GM12878 (cell line): ENCODE measurements at regions not wholly inside any gene's neighbourhood (a gene's known extent, or its start where the extent isn't known, plus 50 kb on each side); places are given as distances from the start of the nearest gene placed in this dataset.
"Not testable (repeated sequence)": the region's sequence is repeated elsewhere in the genome, so short reads cannot be mapped to it uniquely, and the experiment has no call there.

Source experiments
- ATAC-seq: fragments of 200-7000 bp; cut with Tn5 transposase; 3 replicates; pipeline ENCODE4 v1.9.1; 2020; ENCODE audit warnings: mild to moderate bottlenecking, moderate library complexity
- BruUV-seq: library from RNA; stranded (reverse); fragments of 400-500 nt; replicated peaks from 2 replicates; lab custom pipeline; 2021; lab: Mats Ljungman, UMichigan
- CTCF ChIA-PET: fragments of 300-600 bp; sonication (Branson Sonifier 250); formaldehyde crosslinking; extraction: SDS; loops from one replicate; lab custom pipeline; 2021; ENCODE audit warnings: inconsistent platforms; lab: Yijun Ruan, JAX
- POLR2A ChIA-PET: fragments of 350-600 bp; formaldehyde crosslinking; extraction: SDS; loops from one replicate; lab custom pipeline; 2021; ENCODE audit warnings: inconsistent platforms; lab: Charles Lee
- RAD21 ChIA-PET: fragments of 300-600 bp; sonication (Branson Sonifier 250); formaldehyde crosslinking; loops from one replicate; lab custom pipeline; 2023; ENCODE audit warnings: antibody characterized with exemption; ENCODE audit not compliant: unreplicated experiment; lab: Charles Lee
- SMC1A ChIA-PET: fragments of 300-600 bp; sonication (Branson Sonifier 250); formaldehyde crosslinking; loops from one replicate; lab custom pipeline; 2023; ENCODE audit not compliant: unreplicated experiment, uncharacterized antibody; lab: Charles Lee
- DNase-seq: peaks from one replicate; pipeline ENCODE4 v3.0.0-alpha.2; 2011; ENCODE audit warnings: low read depth, low spot score
- FAIRE-seq: peaks from 3 replicates; lab custom pipeline; 2011; peaks lifted over from hg19 to GRCh38; lab: Jason Lieb, UNC
- H2AFZ ChIP-seq: 2 replicates; pipeline ENCODE4 v1.6.0; 2011; ENCODE audit warnings: low read depth, low read length, control low read depth; ENCODE audit not compliant: control insufficient read depth
- H3K27ac ChIP-seq: 2 replicates; pipeline ENCODE4 v1.5.1; 2011; ENCODE audit warnings: control low read depth; ENCODE audit not compliant: control insufficient read depth, insufficient read depth
- H3K27me3 ChIP-seq, 2 experiments: replicated peaks in 1 of 2; 2 replicates each; pipeline versions ENCODE4 v1.6.0 to v1.6.1; 2011; ENCODE audit warnings: low read length in 1 of 2; ENCODE audit not compliant: control insufficient read depth in 2 of 2, insufficient read depth in 2 of 2
- H3K36me3 ChIP-seq, 2 experiments: 2 replicates each; pipeline ENCODE4 v1.5.1; 2011; ENCODE audit warnings: low read length in 1 of 2; ENCODE audit not compliant: control insufficient read depth in 2 of 2, insufficient read depth in 2 of 2
- H3K4me1 ChIP-seq: 2 replicates; pipeline ENCODE4 v1.6.1; 2011; ENCODE audit warnings: mild to moderate bottlenecking, low read length, moderate library complexity, mixed read lengths; ENCODE audit not compliant: control insufficient read depth, insufficient read depth
- H3K4me2 ChIP-seq: 2 replicates; pipeline ENCODE4 v1.6.0; 2011; ENCODE audit warnings: control low read depth; ENCODE audit not compliant: control insufficient read depth, insufficient read depth
- H3K4me3 ChIP-seq: fragments of 200-600 bp; sonication (generic); 2 replicates; pipeline ENCODE4 v1.5.1; 2016
- H3K79me2 ChIP-seq: 2 replicates; pipeline ENCODE4 v1.6.0; 2011; ENCODE audit warnings: low read length; ENCODE audit not compliant: control insufficient read depth, insufficient read depth
- H3K9ac ChIP-seq: 2 replicates; pipeline ENCODE4 v1.8.0; 2011; ENCODE audit warnings: low read length, control low read depth, mixed read lengths; ENCODE audit not compliant: control insufficient read depth, insufficient read depth
- H3K9me3 ChIP-seq: replicated peaks from 3 replicates; pipeline ENCODE4 v1.5.1; 2011; ENCODE audit warnings: mild to moderate bottlenecking, low read length; ENCODE audit not compliant: control insufficient read depth, insufficient read depth
- H4K20me1 ChIP-seq: 2 replicates; pipeline ENCODE4 v1.6.0; 2011; ENCODE audit not compliant: control insufficient read depth, insufficient read depth
- BACH1 ChIP-seq: fragments of 450-650 bp; IDR thresholded peaks from 2 replicates; pipeline ENCODE4 v1.6.1; 2017; ENCODE audit warnings: mild to moderate bottlenecking, borderline replicate concordance
- CREB1 ChIP-seq: IDR thresholded peaks from 2 replicates; pipeline ENCODE4 v1.6.1; 2012; ENCODE audit warnings: low read depth, mild to moderate bottlenecking, inconsistent platforms
- ETV6 ChIP-seq, 2 experiments: fragments of 450-650 bp in 1 of 2; IDR thresholded peaks in 1 of 2; conservative IDR thresholded peaks in 1 of 2; 2 replicates each; pipeline ENCODE4 v1.6.1; 2014; ENCODE audit warnings: antibody characterized with exemption in 1 of 2, borderline replicate concordance in 1 of 2, low read depth in 1 of 2, mild to moderate bottlenecking in 1 of 2, moderate library complexity in 1 of 2
- MTA2 ChIP-seq: fragments of 450-650 bp; IDR thresholded peaks from 2 replicates; pipeline ENCODE4 v1.6.1; 2016; ENCODE audit warnings: low read depth, mild to moderate bottlenecking, moderate library complexity
- NRF1 ChIP-seq: conservative IDR thresholded peaks from 2 replicates; pipeline ENCODE4 v1.6.1; 2011; ENCODE audit warnings: mild to moderate bottlenecking, low read depth, low read length, improper control_type of control experiment
- PAX5 ChIP-seq: IDR thresholded peaks from 2 replicates; pipeline ENCODE4 v1.6.1; 2011; ENCODE audit warnings: low read depth, low read length, borderline replicate concordance
- RBBP5 ChIP-seq: fragments of 200-600 bp; sonication (generic); conservative IDR thresholded peaks from 2 replicates; pipeline ENCODE4 v1.6.1; 2016
- ZNF24 ChIP-seq: fragments of 450-650 bp; IDR thresholded peaks from 2 replicates; pipeline ENCODE4 v1.6.1; 2017; ENCODE audit warnings: antibody characterized with exemption, mild to moderate bottlenecking
- WGBS: methylation state at CpG from one replicate; pipeline ENCODE4 v1.1.6; 2016; ENCODE audit warnings: low lambda C conversion rate; ENCODE audit not compliant: insufficient replicate concordance, insufficient coverage; ENCODE audit errors: missing lambda C conversion rate; 5-methylcytosine and 5-hydroxymethylcytosine counted together
- in situ Hi-C: fragments of 300-500 bp; cut with MboI; formaldehyde crosslinking; loops from 9 replicates; pipeline ENCODE4 v1.14.3; 2018; ENCODE audit warnings: mixed read lengths
- intact Hi-C: fragments of 100-400 bp; cut with micrococcal nuclease; formaldehyde crosslinking; loops from one replicate; pipeline ENCODE4 v1.14.2; 2022; ENCODE audit not compliant: unreplicated experiment
- TF ChIP-seq, protein P1 (sequence below): fragments of 450-650 bp; IDR thresholded peaks from 2 replicates; pipeline ENCODE4 v1.6.1; 2014; ENCODE audit warnings: mild to moderate bottlenecking
- TF ChIP-seq, protein P2 (sequence below): IDR thresholded peaks from 2 replicates; pipeline ENCODE4 v1.6.1; 2012; ENCODE audit warnings: low read length, inconsistent platforms
- TF ChIP-seq, protein P3 (sequence below): fragments of 450-650 bp; IDR thresholded peaks from 2 replicates; pipeline ENCODE4 v1.6.1; 2018; ENCODE audit warnings: borderline replicate concordance, mild to moderate bottlenecking; ENCODE audit not compliant: partially characterized antibody

DNA sequence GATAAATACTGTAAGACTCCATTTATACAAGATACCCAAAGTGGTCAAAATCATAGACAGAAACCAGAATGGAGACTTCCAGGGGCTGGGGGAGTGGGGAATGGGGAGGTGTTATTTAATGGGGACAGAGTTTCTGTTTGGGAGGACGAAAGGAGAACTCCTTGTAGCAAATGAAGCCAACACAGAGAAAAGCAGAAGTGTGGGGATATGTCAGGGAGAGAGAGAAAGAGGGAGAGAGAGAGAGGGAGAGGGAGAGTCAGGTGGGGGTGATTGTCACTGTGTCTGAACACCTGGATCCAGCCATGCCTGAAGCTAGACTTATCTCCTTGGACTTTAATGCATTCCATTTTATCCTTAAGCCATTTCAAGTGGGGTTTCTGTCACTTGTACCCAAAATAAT lies 234.7 kb downstream of the BCL11B start:
- POLR2A ChIA-PET, H4K20me1 ChIP-seq, CTCF ChIA-PET, H3K9me3 ChIP-seq, H3K36me3 ChIP-seq, H3K27me3 ChIP-seq, BruUV-seq, H3K9ac ChIP-seq, RAD21 ChIA-PET, H3K4me2 ChIP-seq, H3K79me2 ChIP-seq, H2AFZ ChIP-seq, SMC1A ChIA-PET, ATAC-seq, H3K27ac ChIP-seq, FAIRE-seq, DNase-seq, in situ Hi-C loops, intact Hi-C loops, H3K4me1 ChIP-seq, H3K4me3 ChIP-seq: not testable (repeated sequence)
- 0% methylated on average over 1 of the region's 1 CpG for WGBS

DNA sequence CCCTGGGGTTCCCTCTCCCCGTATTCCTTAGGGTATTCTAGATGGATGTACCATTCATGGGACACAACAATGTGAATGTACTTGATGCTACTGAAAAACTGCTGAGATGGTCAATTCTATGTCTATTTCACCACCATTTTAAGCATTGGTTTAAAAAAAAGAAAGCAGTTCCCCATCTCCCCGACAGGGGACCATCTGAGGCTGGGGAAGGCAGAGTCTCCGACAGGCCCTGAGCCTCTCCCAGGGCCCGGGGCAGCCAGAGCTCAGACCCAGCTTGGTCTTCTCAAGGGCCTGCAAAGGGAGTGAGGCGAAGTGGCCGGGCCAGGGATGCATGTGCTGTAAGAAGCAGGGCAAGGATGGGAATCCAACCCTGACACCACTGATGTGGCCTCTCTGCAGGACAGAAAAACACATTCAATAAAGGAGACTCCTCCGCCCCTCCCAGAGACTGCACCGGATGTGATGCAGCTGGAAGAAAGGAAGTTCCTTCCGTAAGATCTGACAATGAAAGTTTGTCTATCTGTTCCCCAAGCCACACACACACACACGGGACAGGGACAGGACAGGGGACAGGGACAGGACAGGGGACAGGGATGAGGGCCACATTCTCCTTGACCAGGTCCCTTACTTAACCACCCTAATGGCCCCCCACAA lies 234.1 kb downstream of the BCL11B start:
- Histone ChIP-seq H3K79me2 (no peaks in the 10 kb centered on the region), H3K9ac (no peak overlapping the region), H3K9me3 (no peaks in the 10 kb centered on the region; the same call in 2 of the 3 replicates), H2AFZ (no peak overlapping the region), H3K27ac (no peak overlapping the region), H3K27me3 (no peaks in the 10 kb centered on the region), H3K36me3 (no peaks in the 10 kb centered on the region), H3K4me1 (no peaks in the 10 kb centered on the region), H4K20me1 (no peaks in the 10 kb centered on the region), H3K4me3 (no peak overlapping the region), H3K4me2 (no peak overlapping the region)
- ChIA-PET SMC1A (no interaction called here), RAD21 (no interaction called here), POLR2A (no interaction called here), CTCF (no interaction called here)
- intact Hi-C loops, result no loop called here
- FAIRE-seq (no peak), DNase-seq (no peak), ATAC-seq (no peak)
- in situ Hi-C loops, result no loop called here
- WGBS, result 42% methylated on average over 10 of the region's 10 CpGs
- no TSS peak for BruUV-seq
- TF ChIP-seq, protein P1, sequence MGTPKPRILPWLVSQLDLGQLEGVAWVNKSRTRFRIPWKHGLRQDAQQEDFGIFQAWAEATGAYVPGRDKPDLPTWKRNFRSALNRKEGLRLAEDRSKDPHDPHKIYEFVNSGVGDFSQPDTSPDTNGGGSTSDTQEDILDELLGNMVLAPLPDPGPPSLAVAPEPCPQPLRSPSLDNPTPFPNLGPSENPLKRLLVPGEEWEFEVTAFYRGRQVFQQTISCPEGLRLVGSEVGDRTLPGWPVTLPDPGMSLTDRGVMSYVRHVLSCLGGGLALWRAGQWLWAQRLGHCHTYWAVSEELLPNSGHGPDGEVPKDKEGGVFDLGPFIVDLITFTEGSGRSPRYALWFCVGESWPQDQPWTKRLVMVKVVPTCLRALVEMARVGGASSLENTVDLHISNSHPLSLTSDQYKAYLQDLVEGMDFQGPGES, result no peak
- TF ChIP-seq, protein P2, sequence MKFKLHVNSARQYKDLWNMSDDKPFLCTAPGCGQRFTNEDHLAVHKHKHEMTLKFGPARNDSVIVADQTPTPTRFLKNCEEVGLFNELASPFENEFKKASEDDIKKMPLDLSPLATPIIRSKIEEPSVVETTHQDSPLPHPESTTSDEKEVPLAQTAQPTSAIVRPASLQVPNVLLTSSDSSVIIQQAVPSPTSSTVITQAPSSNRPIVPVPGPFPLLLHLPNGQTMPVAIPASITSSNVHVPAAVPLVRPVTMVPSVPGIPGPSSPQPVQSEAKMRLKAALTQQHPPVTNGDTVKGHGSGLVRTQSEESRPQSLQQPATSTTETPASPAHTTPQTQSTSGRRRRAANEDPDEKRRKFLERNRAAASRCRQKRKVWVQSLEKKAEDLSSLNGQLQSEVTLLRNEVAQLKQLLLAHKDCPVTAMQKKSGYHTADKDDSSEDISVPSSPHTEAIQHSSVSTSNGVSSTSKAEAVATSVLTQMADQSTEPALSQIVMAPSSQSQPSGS, result no peak
- TF ChIP-seq MTA2, result no peak
- TF ChIP-seq BACH1, result no peak
- TF ChIP-seq CREB1, result no peak
- no peak for TF ChIP-seq NRF1
- TF ChIP-seq RBBP5, result no peak
- TF ChIP-seq PAX5, result no peak
- TF ChIP-seq, protein P3, sequence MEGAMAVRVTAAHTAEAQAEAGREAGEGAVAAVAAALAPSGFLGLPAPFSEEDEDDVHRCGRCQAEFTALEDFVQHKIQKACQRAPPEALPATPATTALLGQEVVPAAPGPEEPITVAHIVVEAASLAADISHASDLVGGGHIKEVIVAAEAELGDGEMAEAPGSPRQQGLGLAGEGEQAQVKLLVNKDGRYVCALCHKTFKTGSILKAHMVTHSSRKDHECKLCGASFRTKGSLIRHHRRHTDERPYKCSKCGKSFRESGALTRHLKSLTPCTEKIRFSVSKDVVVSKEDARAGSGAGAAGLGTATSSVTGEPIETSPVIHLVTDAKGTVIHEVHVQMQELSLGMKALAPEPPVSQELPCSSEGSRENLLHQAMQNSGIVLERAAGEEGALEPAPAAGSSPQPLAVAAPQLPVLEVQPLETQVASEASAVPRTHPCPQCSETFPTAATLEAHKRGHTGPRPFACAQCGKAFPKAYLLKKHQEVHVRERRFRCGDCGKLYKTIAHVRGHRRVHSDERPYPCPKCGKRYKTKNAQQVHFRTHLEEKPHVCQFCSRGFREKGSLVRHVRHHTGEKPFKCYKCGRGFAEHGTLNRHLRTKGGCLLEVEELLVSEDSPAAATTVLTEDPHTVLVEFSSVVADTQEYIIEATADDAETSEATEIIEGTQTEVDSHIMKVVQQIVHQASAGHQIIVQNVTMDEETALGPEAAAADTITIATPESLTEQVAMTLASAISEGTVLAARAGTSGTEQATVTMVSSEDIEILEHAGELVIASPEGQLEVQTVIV, result no peak
- no peak for TF ChIP-seq ZNF24
- no peak for TF ChIP-seq ETV6 (conservative IDR thresholded peaks at IDR 0.05 in 1 of 2, IDR thresholded peaks at IDR 0.05 in 1 of 2; ENCODE audit: borderline replicate concordance in 1 of 2, low read depth in 1 of 2)
